Endothelial cell of umbilical vein (primary cell): ENCODE measurements at regions not wholly inside any gene's neighbourhood (a gene's known extent, or its start where the extent isn't known, plus 50 kb on each side); places are given as distances from the start of the nearest gene placed in this dataset.
A peak's percentile ranks its signal among the peaks of the same experiment; 100 is the strongest.

Experiments used
- BruUV-seq: library from RNA; stranded (reverse); fragments of 400-500 nt; replicated peaks from 2 replicates; lab custom pipeline; 2021; lab: Mats Ljungman, UMichigan
- CTCF ChIA-PET: fragments of 300-600, 350-600 bp; sonication (Branson Sonifier 250); formaldehyde crosslinking; loops from one replicate; lab custom pipeline; 2021; ENCODE audit warnings: antibody characterized with exemption, inconsistent platforms; lab: Charles Lee
- POLR2A ChIA-PET: fragments of 300-600, 350-600 bp; sonication (Branson Sonifier 250); formaldehyde crosslinking; loops from one replicate; lab custom pipeline; 2021; ENCODE audit warnings: antibody characterized with exemption, inconsistent platforms; lab: Charles Lee
- DNase-seq: peaks from one replicate; pipeline ENCODE4 v3.0.0-alpha.2; 2011; ENCODE audit warnings: low read depth, low spot score
- FAIRE-seq: peaks from 2 replicates; lab custom pipeline; 2011; peaks lifted over from hg19 to GRCh38; lab: Jason Lieb, UNC
- H2AFZ ChIP-seq: 2 replicates; pipeline ENCODE4 v1.6.0; 2012; ENCODE audit warnings: low read depth, low read length, control low read depth, inconsistent platforms
- H3K27ac ChIP-seq: 2 replicates; pipeline ENCODE4 v1.5.1; 2011; ENCODE audit warnings: low read depth, mild to moderate bottlenecking, control low read depth, low read length, moderate library complexity; ENCODE audit not compliant: insufficient read depth
- H3K27me3 ChIP-seq, 2 experiments: 2 replicates each; pipeline versions ENCODE4 v1.6.0 to v1.6.1; 2011; ENCODE audit warnings: low read length in 2 of 2, mixed read lengths in 1 of 2; ENCODE audit not compliant: control insufficient read depth in 2 of 2, insufficient read depth in 2 of 2
- H3K36me3 ChIP-seq, 2 experiments: 2 replicates in 1 of 2; 3 replicates in 1 of 2; pipeline ENCODE4 v1.5.1; 2011; ENCODE audit warnings: low read length in 2 of 2, mild to moderate bottlenecking in 1 of 2, moderate library complexity in 1 of 2; ENCODE audit not compliant: control insufficient read depth in 2 of 2, insufficient read depth in 2 of 2; ENCODE audit errors: extremely low read depth in 1 of 2
- H3K4me1 ChIP-seq: 3 replicates; pipeline ENCODE4 v1.5.1; 2011; ENCODE audit warnings: mild to moderate bottlenecking, low read length; ENCODE audit not compliant: control insufficient read depth, insufficient read depth; ENCODE audit errors: extremely low read depth
- H3K4me2 ChIP-seq: 2 replicates; pipeline ENCODE4 v1.6.1; 2011; ENCODE audit warnings: low read length, control low read depth, mixed read lengths; ENCODE audit not compliant: insufficient read depth
- H3K4me3 ChIP-seq, 3 experiments: fragments of 200-600 bp in 1 of 3; sonication (generic), shearing (Covaris generic) in 1 of 3; replicated peaks in 1 of 3; 2 replicates each; pipeline ENCODE4 v1.5.1; 2011 to 2016; ENCODE audit warnings: control low read depth in 3 of 3, low read length in 3 of 3, mild to moderate bottlenecking in 2 of 3, inconsistent platforms in 1 of 3, low read depth in 1 of 3, moderate library complexity in 1 of 3; ENCODE audit not compliant: insufficient read depth in 1 of 3
- H3K79me2 ChIP-seq: 2 replicates; pipeline ENCODE4 v1.6.0; 2012; ENCODE audit warnings: low read length, inconsistent platforms; ENCODE audit not compliant: control insufficient read depth, insufficient read depth
- H3K9ac ChIP-seq: replicated peaks from 2 replicates; pipeline ENCODE3; 2011; ENCODE audit warnings: low read length, control low read depth; ENCODE audit not compliant: insufficient read depth; ENCODE audit errors: extremely low read depth
- H3K9me1 ChIP-seq: replicated peaks from 3 replicates; pipeline ENCODE4 v1.6.0; 2011; ENCODE audit warnings: mild to moderate bottlenecking, low read length; ENCODE audit not compliant: control insufficient read depth, insufficient read depth; ENCODE audit errors: extremely low read depth
- H3K9me3 ChIP-seq: replicated peaks from 2 replicates; pipeline ENCODE4 v1.5.1; 2012; ENCODE audit warnings: low read length, inconsistent platforms; ENCODE audit not compliant: control insufficient read depth, insufficient read depth
- H4K20me1 ChIP-seq: replicated peaks from 2 replicates; pipeline ENCODE3; 2011; ENCODE audit warnings: mild to moderate bottlenecking, low read length; ENCODE audit not compliant: control insufficient read depth, insufficient read depth; ENCODE audit errors: extremely low read depth
- FOS ChIP-seq: IDR thresholded peaks from 2 replicates; pipeline ENCODE4 v1.6.1; 2011; ENCODE audit warnings: mild to moderate bottlenecking, low read length, moderate library complexity, borderline replicate concordance; ENCODE audit not compliant: insufficient read depth
- GATA2 ChIP-seq: IDR thresholded peaks from 2 replicates; pipeline ENCODE4 v1.7.0; 2011; ENCODE audit warnings: low read depth, mild to moderate bottlenecking, moderate library complexity, mixed read lengths, low read length; ENCODE audit not compliant: insufficient read length, insufficient read depth
- JUN ChIP-seq: IDR thresholded peaks from 2 replicates; pipeline ENCODE4 v1.6.1; 2011; ENCODE audit warnings: borderline replicate concordance, low read depth; ENCODE audit not compliant: insufficient read length, insufficient read depth
- POLR2AphosphoS5 ChIP-seq: IDR thresholded peaks from 2 replicates; pipeline ENCODE4 v1.6.1; 2012; ENCODE audit warnings: low read depth, mild to moderate bottlenecking, control low read depth, low read length, moderate library complexity; ENCODE audit not compliant: insufficient read depth
- dilution Hi-C: fragments of 300-500 bp; cut with MboI; formaldehyde crosslinking; loops from one replicate; pipeline ENCODE4 v1.15.0; 2019; ENCODE audit warnings: low sequenced_read_pairs; ENCODE audit not compliant: extremely low pct_ligation_motif_present
- intact Hi-C: fragments of 100-400 bp; cut with micrococcal nuclease; formaldehyde crosslinking; loops from one replicate; pipeline ENCODE4 v1.10.0; 2022

DNA sequence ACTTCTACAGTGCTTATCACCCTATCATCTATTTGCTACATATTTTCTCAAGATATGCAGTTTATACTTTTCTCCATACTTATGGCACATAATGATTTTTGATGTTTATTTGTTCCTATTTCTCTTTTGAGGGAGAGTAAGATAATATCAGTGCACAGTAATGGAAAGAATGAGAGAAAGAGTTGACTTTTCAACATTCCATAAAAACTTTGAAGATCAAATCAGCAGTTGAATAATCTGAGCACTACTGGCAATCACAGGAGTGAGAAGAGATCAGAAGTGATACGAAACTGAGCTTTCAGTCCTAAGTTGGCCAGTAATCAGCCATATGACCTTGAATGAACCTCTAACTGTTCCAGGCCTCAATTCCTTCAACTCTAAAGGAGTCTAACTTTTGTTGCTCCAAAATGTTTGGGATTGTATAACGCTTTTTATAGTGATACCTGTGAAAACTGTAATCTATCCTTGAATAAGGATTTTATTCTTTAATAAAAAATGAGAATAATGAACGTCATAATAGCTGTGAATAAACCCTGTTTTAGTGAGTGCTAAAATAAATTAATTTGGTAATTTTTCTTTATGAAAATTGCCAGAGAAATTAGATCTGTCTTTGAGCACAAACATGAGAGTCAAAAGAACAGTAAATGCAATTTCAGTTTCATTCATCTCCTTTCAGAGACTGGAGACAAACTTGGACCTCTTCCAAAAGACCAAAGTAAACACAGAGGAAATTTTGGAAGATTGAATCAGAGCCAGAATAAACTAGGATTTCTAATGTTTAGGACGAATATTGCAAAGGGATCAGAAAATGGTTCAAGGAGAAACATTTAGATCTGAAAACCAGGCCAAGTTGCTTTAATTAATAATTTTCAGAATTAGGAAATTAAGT lies 309.9 kb downstream of the ADGRL2 start:
- Histone ChIP-seq H3K27ac (no peak overlapping the region), H3K4me3 (no peak overlapping the region), H4K20me1 (no peaks in the 10 kb centered on the region), H3K79me2 (no peaks in the 10 kb centered on the region), H3K36me3 (no peaks in the 10 kb centered on the region), H3K27me3 (no peaks in the 10 kb centered on the region), H3K9me3 (no peaks in the 10 kb centered on the region), H2AFZ (no peak overlapping the region), H3K9me1 (no peaks in the 10 kb centered on the region), H3K9ac (no peak overlapping the region), H3K4me2 (no peak overlapping the region), H3K4me1 (no peaks in the 10 kb centered on the region)
- ChIA-PET POLR2A (no interaction called here), CTCF (no interaction called here)
- FAIRE-seq (no peak), DNase-seq (peak; percentile 39)
- TF ChIP-seq GATA2: no peak
- dilution Hi-C loops (no loop called here), intact Hi-C loops (no loop called here)
- no TSS peak for BruUV-seq

DNA sequence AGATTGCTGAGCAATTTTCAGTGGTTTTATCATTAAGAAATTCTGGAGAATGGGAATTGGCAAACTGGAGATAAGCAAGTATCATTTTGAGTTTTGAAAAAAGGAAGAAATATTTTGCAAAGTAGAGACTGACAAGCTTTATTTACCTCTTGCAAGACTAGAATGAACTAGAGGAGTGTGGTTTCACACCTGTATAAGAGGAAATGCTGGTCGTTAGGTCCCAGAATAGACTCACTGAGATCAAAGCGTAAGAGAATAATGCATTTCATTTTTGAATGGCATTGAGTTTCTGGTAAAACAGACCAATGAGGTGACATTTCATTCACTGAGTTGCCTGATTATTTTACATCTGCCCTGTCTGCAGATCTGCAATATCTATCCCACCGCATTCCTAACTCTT lies 308.1 kb downstream of the ADGRL2 start:
- Histone ChIP-seq H3K9me3 (no peaks in the 10 kb centered on the region), H3K4me3 (no peak overlapping the region), H3K79me2 (no peaks in the 10 kb centered on the region), H2AFZ (no peak overlapping the region), H3K27me3 (no peaks in the 10 kb centered on the region), H3K9me1 (no peaks in the 10 kb centered on the region), H3K36me3 (no peaks in the 10 kb centered on the region), H3K9ac (no peak overlapping the region), H4K20me1 (no peaks in the 10 kb centered on the region), H3K27ac (no peak overlapping the region), H3K4me1 (no peaks in the 10 kb centered on the region), H3K4me2 (no peak overlapping the region)
- TF ChIP-seq FOS (no peak), JUN (no peak), POLR2AphosphoS5 (no peak)
- no peak for FAIRE-seq
- CTCF ChIA-PET: interaction anchor here (1.0 kb wide), 1 partner anchor 16 kb away, joined by 3 read pairs; no protein-coding TSS in a partner anchor
- no peak for DNase-seq
- POLR2A ChIA-PET: no interaction called here
- intact Hi-C loops (no loop called here), dilution Hi-C loops (no loop called here)
- BruUV-seq: no TSS peak
